ENCODE measurements at regions not wholly inside any gene's neighbourhood (a gene's known extent, or its start where the extent isn't known, plus 50 kb on each side); places are given as distances from the start of the nearest gene placed in this dataset.

DNA sequence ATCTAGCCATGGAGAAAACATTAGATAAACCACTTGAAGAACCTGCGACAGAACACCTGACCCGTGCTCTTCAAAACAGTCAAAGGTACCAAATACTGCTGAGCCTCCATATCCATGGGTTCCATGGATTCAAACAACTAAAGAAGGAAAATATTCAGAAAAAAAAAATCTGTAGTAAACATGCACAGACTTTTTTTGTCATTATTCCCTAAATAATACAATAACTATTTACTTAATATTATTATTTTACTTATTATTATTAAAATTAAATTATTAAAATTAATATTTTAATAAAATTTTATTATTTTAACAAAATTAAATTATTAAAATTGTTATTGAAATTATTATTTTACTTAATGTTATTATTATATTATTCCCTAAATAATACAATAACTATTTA is 101.0 kb upstream of the PDE1C start:
- TF ChIP-seq CTCF (IDR thresholded peaks at IDR 0.05 in 2 of 3, conservative IDR thresholded peaks at IDR 0.05 in 1 of 3; ENCODE audit: borderline replicate concordance in 1 of 3, insufficient read depth in 1 of 3, low read depth in 2 of 3, low read length in 2 of 3) = no peak
- no peak for TF ChIP-seq POLR2A (IDR thresholded peaks at IDR 0.05; ENCODE audit: borderline replicate concordance, extremely low read depth, insufficient read depth, insufficient read length)
- TF ChIP-seq CEBPB (IDR thresholded peaks at IDR 0.05; ENCODE audit: low read depth) = no peak
- TF ChIP-seq JUND (IDR thresholded peaks at IDR 0.05) = no peak
- no peak for TF ChIP-seq POLR2AphosphoS5 (IDR thresholded peaks at IDR 0.05; ENCODE audit: low read depth, low read length)
- TF ChIP-seq EZH2phosphoT487 (IDR thresholded peaks at IDR 0.05; ENCODE audit: borderline replicate concordance) = no peak
- no peak for TF ChIP-seq RAD21 (IDR thresholded peaks at IDR 0.05; ENCODE audit: low read depth)
- TF ChIP-seq REST (IDR thresholded peaks at IDR 0.05; ENCODE audit: low read depth) = no peak
- TF ChIP-seq, protein P1, sequence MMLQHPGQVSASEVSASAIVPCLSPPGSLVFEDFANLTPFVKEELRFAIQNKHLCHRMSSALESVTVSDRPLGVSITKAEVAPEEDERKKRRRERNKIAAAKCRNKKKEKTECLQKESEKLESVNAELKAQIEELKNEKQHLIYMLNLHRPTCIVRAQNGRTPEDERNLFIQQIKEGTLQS (IDR thresholded peaks at IDR 0.05) = no peak

Measured in HCT116 (cell line).